SK-N-SH (cell line): ENCODE measurements at regions not wholly inside any gene's neighbourhood (a gene's known extent, or its start where the extent isn't known, plus 50 kb on each side); places are given as distances from the start of the nearest gene placed in this dataset.

Experiments used
- CTCF ChIA-PET: fragments of 300-600, 350-600 bp; formaldehyde crosslinking; extraction: SDS; loops from one replicate; lab custom pipeline; 2021; lab: Yijun Ruan, JAX
- POLR2A ChIA-PET: fragments of 350-600 bp; sonication (Branson Sonifier 250); formaldehyde crosslinking; extraction: SDS; loops from one replicate; lab custom pipeline; 2020; ENCODE audit warnings: antibody characterized with exemption, inconsistent platforms; lab: Yijun Ruan, JAX
- DNase-seq: peaks from one replicate; pipeline ENCODE4 v3.0.0; 2012
- H2AFZ ChIP-seq: fragments of 200-600 bp; sonication (generic); 2 replicates; pipeline ENCODE4 v1.8.1; 2016; ENCODE audit warnings: antibody characterized with exemption, mild to moderate bottlenecking, low read depth
- H3F3A ChIP-seq: fragments of 200-600 bp; sonication (generic); replicated peaks from 2 replicates; pipeline ENCODE3; 2016; ENCODE audit warnings: antibody characterized with exemption, mild to moderate bottlenecking; ENCODE audit not compliant: insufficient read depth
- H3K27ac ChIP-seq, 2 experiments: fragments of 200-500 bp in 1 of 2; fragments of 200-600 bp in 1 of 2; sonication (Bioruptor generic) in 1 of 2; sonication (generic), shearing (Covaris generic) in 1 of 2; 2 replicates each; pipeline versions ENCODE4 v1.5.1 to v1.6.1; 2014 to 2016; ENCODE audit warnings: low read depth in 2 of 2, inconsistent platforms in 1 of 2, low read length in 1 of 2, mild to moderate bottlenecking in 1 of 2, mixed read lengths in 1 of 2
- H3K27me3 ChIP-seq: fragments of 200-600 bp; sonication (generic), shearing (Covaris generic); 2 replicates; pipeline ENCODE4 v1.6.1; 2016; ENCODE audit warnings: mixed run types; ENCODE audit not compliant: insufficient read depth
- H3K36me3 ChIP-seq, 2 experiments: fragments of 200-500 bp in 1 of 2; fragments of 200-600 bp in 1 of 2; sonication (Bioruptor generic) in 1 of 2; sonication (generic) in 1 of 2; replicated peaks in 1 of 2; 2 replicates each; pipeline versions ENCODE3 to v1.5.1; 2014 to 2016; ENCODE audit warnings: low read length in 1 of 2, mild to moderate bottlenecking in 1 of 2; ENCODE audit not compliant: insufficient read depth in 2 of 2, control insufficient read depth in 1 of 2
- H3K4me1 ChIP-seq, 2 experiments: fragments of 200-500 bp in 1 of 2; fragments of 200-600 bp in 1 of 2; sonication (Bioruptor generic) in 1 of 2; sonication (generic), shearing (Covaris generic) in 1 of 2; 2 replicates each; pipeline versions ENCODE4 v1.5.1 to v1.6.1; 2014 to 2016; ENCODE audit warnings: low read depth in 1 of 2, low read length in 1 of 2, mixed run types in 1 of 2; ENCODE audit not compliant: insufficient read depth in 2 of 2, control insufficient read depth in 1 of 2
- H3K4me2 ChIP-seq: fragments of 200-600 bp; sonication (generic), shearing (Covaris generic); 2 replicates; pipeline ENCODE4 v1.6.1; 2017; ENCODE audit warnings: mixed run types
- H3K4me3 ChIP-seq, 2 experiments: fragments of 200-500 bp in 1 of 2; fragments of 200-600 bp in 1 of 2; sonication (Bioruptor generic) in 1 of 2; sonication (generic), shearing (Covaris generic) in 1 of 2; 2 replicates each; pipeline versions ENCODE4 v1.5.1 to v1.8.1; 2014 to 2016; ENCODE audit warnings: low read depth in 2 of 2, inconsistent platforms in 1 of 2, low read length in 1 of 2, mild to moderate bottlenecking in 1 of 2, mixed read lengths in 1 of 2, moderate library complexity in 1 of 2
- H3K79me2 ChIP-seq: fragments of 200-600 bp; sonication (generic); 2 replicates; pipeline ENCODE4 v1.8.1; 2017; ENCODE audit warnings: mild to moderate bottlenecking; ENCODE audit not compliant: insufficient read depth
- H3K9ac ChIP-seq: fragments of 200-600 bp; sonication (generic); 2 replicates; pipeline ENCODE4 v1.6.1; 2017; ENCODE audit warnings: mixed run types
- H3K9me2 ChIP-seq: fragments of 200-600 bp; sonication (generic); 2 replicates; pipeline ENCODE4 v1.6.1; 2017; ENCODE audit warnings: mixed run types
- H3K9me3 ChIP-seq: fragments of 200-600 bp; sonication (generic); 2 replicates; pipeline ENCODE4 v1.6.1; 2017; ENCODE audit warnings: mixed run types, mild to moderate bottlenecking, moderate library complexity
- H4K20me1 ChIP-seq: fragments of 200-600 bp; sonication (generic); 2 replicates; pipeline ENCODE4 v1.6.1; 2017; ENCODE audit warnings: mild to moderate bottlenecking, mixed run types; ENCODE audit not compliant: insufficient read depth
- ELF1 ChIP-seq: IDR thresholded peaks from 2 replicates; pipeline ENCODE4 v1.4.0; 2012
- EZH2phosphoT487 ChIP-seq: fragments of 200-600 bp; sonication (generic); IDR thresholded peaks from 2 replicates; pipeline ENCODE4 v1.6.1; 2017; ENCODE audit warnings: low read depth, mixed run types, mild to moderate bottlenecking, antibody characterized with exemption, moderate library complexity, borderline replicate concordance
- FOSL2 ChIP-seq: IDR thresholded peaks from 2 replicates; pipeline ENCODE4 v1.4.0; 2012; ENCODE audit warnings: low read depth, mild to moderate bottlenecking, moderate library complexity, borderline replicate concordance
- GATA2 ChIP-seq: sonication (generic); formaldehyde crosslinking; IDR thresholded peaks from 2 replicates; pipeline ENCODE4 v1.5.0; 2020; ENCODE audit warnings: mild to moderate bottlenecking, missing genetic modification reagents
- JUND ChIP-seq: IDR thresholded peaks from 2 replicates; pipeline ENCODE4 v1.4.0; 2012
- MEF2A ChIP-seq: IDR thresholded peaks from 2 replicates; pipeline ENCODE4 v1.4.0; 2012; ENCODE audit warnings: low read depth, borderline replicate concordance
- NFIC ChIP-seq: IDR thresholded peaks from 2 replicates; pipeline ENCODE4 v1.4.0; 2012; ENCODE audit warnings: borderline replicate concordance
- NRF1 ChIP-seq: IDR thresholded peaks from 2 replicates; pipeline ENCODE4 v1.6.1; 2012; ENCODE audit warnings: low read depth, mild to moderate bottlenecking, low read length
- POLR2AphosphoS5 ChIP-seq: IDR thresholded peaks from 2 replicates; pipeline ENCODE4 v1.6.1; 2012; ENCODE audit warnings: low read depth, low read length
- RAD21 ChIP-seq: IDR thresholded peaks from 2 replicates; pipeline ENCODE4 v1.6.1; 2012; ENCODE audit warnings: mild to moderate bottlenecking, low read length
- RFX5 ChIP-seq: IDR thresholded peaks from 2 replicates; pipeline ENCODE4 v1.6.1; 2012; ENCODE audit warnings: mild to moderate bottlenecking, improper control_type of control experiment, low read length
- RXRA ChIP-seq: IDR thresholded peaks from 2 replicates; pipeline ENCODE4 v1.4.0; 2012; ENCODE audit warnings: low read depth, mild to moderate bottlenecking, borderline replicate concordance
- SIN3A ChIP-seq: IDR thresholded peaks from 2 replicates; pipeline ENCODE4 v1.6.1; 2012; ENCODE audit warnings: low read depth, mild to moderate bottlenecking, low read length, moderate library complexity, borderline replicate concordance
- SMC3 ChIP-seq: IDR thresholded peaks from 2 replicates; pipeline ENCODE4 v1.6.1; 2012; ENCODE audit warnings: low read depth, low read length, improper control_type of control experiment
- TAF1 ChIP-seq: IDR thresholded peaks from 2 replicates; pipeline ENCODE4 v1.6.1; 2012; ENCODE audit warnings: low read depth, mild to moderate bottlenecking, low read length, moderate library complexity, borderline replicate concordance
- TEAD4 ChIP-seq: IDR thresholded peaks from 2 replicates; pipeline ENCODE4 v1.4.0; 2012; ENCODE audit warnings: mild to moderate bottlenecking, borderline replicate concordance; ENCODE audit not compliant: insufficient read depth
- WGBS: methylation state at CpG from one replicate; pipeline ENCODE4 v1.1.6; 2017; ENCODE audit warnings: low lambda C conversion rate; 5-methylcytosine and 5-hydroxymethylcytosine counted together
- TF ChIP-seq, protein P1 (sequence below): IDR thresholded peaks from 2 replicates; pipeline ENCODE4; 2012
- TF ChIP-seq, protein P2 (sequence below): IDR thresholded peaks from 2 replicates; pipeline ENCODE4 v1.4.0; 2012; ENCODE audit warnings: low read depth
- TF ChIP-seq, protein P3 (sequence below): IDR thresholded peaks from 2 replicates; pipeline ENCODE4 v1.4.0; 2012; ENCODE audit warnings: low read depth, borderline replicate concordance
- TF ChIP-seq, protein P4 (sequence below): fragments of 150-350 bp; IDR thresholded peaks from 2 replicates; pipeline ENCODE4 v1.6.1; 2017; ENCODE audit warnings: antibody characterized with exemption, low read length, low read depth, borderline replicate concordance
- TF ChIP-seq, protein P5 (sequence below): fragments of 200-600 bp; sonication (generic); IDR thresholded peaks from 2 replicates; pipeline ENCODE4 v1.6.1; 2017; ENCODE audit warnings: antibody characterized with exemption, mild to moderate bottlenecking, moderate library complexity

DNA sequence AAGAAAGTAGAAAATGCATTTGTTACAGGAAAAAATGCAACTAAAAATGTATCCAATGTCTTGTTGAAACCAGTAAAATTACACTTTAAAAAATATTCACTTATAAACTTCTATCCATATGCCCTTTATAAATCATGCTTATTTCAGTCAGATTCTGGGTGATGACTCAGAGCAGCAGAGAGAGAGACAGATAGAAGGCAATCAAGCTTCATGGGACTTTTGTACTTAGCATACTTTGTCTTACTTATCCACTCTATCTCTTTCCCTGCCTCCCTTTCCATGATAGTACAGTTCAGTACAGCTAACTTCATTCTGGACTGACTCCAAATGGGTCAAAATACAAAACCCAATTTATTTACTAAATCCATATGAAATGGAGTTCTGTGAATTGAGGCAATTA, 1438.2 kb downstream of the ZPLD1 start:
- H2AFZ ChIP-seq = 0 out of 2 replicates have a peak overlapping the region, but pooled peaks have one; percentile 24
- no peaks in the 10 kb centered on the region for H3F3A ChIP-seq
- H3K79me2 ChIP-seq = no peaks in the 10 kb centered on the region
- peaks cover 0 to 2% of the 10 kb centered on the region in 2 experiments; a peak in 1 of 4 replicates for H3K4me1 ChIP-seq
- H3K9me2 ChIP-seq = no peaks in the 10 kb centered on the region; the same call in 1 of the 2 replicates
- DNase-seq = no peak
- H3K36me3 ChIP-seq = no peaks in the 10 kb centered on the region
- TF ChIP-seq, protein P1, sequence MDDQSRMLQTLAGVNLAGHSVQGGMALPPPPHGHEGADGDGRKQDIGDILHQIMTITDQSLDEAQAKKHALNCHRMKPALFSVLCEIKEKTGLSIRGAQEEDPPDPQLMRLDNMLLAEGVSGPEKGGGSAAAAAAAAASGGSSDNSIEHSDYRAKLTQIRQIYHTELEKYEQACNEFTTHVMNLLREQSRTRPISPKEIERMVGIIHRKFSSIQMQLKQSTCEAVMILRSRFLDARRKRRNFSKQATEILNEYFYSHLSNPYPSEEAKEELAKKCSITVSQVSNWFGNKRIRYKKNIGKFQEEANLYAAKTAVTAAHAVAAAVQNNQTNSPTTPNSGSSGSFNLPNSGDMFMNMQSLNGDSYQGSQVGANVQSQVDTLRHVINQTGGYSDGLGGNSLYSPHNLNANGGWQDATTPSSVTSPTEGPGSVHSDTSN = peak; percentile 35; the same call in 1 of the 2 replicates
- TF ChIP-seq JUND (0 out of 2 replicates have a peak, but pooled peaks have one; percentile 27), TAF1 (no peak), FOSL2 (0 out of 2 replicates have a peak, but pooled peaks have one; percentile 18)
- no peak overlapping the region for H3K4me3 ChIP-seq
- H3K27ac ChIP-seq = no peak overlapping the region
- no peaks in the 10 kb centered on the region for H4K20me1 ChIP-seq
- H3K9me3 ChIP-seq = no peaks in the 10 kb centered on the region
- ChIA-PET POLR2A (no interaction called here), CTCF (interaction anchor here (0.6 kb wide), 1 partner anchor 1619 kb away, joined by 3 read pairs; no protein-coding TSS in a partner anchor)
- no peak overlapping the region for H3K4me2 ChIP-seq
- H3K9ac ChIP-seq = no peak overlapping the region
- no peaks in the 10 kb centered on the region for H3K27me3 ChIP-seq

DNA sequence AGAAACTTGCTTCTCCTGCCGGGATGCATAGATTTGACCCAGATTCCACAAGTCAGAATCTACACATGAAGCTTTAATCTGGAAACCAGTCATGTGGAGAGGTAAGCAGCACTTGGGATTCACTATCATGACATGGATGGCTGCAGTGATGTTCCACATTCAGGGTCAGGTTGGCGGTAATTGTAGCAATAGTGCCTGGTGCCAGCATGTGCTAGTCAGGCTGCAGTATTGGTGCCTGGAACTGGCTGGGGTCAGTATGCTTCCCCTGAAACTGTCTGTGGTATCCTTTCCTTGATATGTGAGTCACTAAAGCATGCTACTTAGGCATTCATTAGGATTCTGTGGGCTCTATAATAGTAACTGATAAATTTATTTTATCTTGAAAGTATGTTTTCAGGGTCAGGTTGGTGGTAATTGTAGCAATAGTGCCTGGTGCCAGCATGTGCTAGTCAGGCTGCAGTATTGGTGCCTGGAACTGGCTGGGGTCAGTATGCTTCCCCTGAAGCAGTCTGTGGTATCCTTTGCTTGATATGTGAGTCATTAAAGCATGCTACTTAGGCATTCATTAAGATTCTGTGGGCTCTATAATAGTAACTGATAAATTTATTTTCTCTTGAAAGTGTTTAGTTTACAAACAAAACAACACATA, 1439.2 kb downstream of the ZPLD1 start:
- no peak overlapping the region for H3K27ac ChIP-seq
- no peak for DNase-seq
- 83% methylated on average over 1 of the region's 2 CpGs for WGBS
- no peaks in the 10 kb centered on the region; the same call in 1 of the 2 replicates for H3K9me2 ChIP-seq
- H3K36me3 ChIP-seq = no peaks in the 10 kb centered on the region
- no peaks in the 10 kb centered on the region for H3K9me3 ChIP-seq
- H3K4me2 ChIP-seq = no peak overlapping the region
- no peak overlapping the region for H2AFZ ChIP-seq
- H3K27me3 ChIP-seq = no peaks in the 10 kb centered on the region
- ChIA-PET CTCF (interaction anchor here (0.6 kb wide), 1 partner anchor 548 kb away, joined by 4 read pairs; no protein-coding TSS in a partner anchor), POLR2A (no interaction called here)
- no peaks in the 10 kb centered on the region for H3K79me2 ChIP-seq
- no peak overlapping the region for H3K9ac ChIP-seq
- TF ChIP-seq POLR2AphosphoS5 (no peak), TEAD4 (no peak), SMC3 (no peak), TAF1 (no peak), NRF1 (no peak), JUND (no peak), NFIC (no peak), GATA2 (CRISPR knock-in tag) (no peak), RXRA (no peak), EZH2phosphoT487 (no peak), RFX5 (no peak), MEF2A (no peak), RAD21 (no peak), ELF1 (no peak), SIN3A (no peak)
- TF ChIP-seq, protein P2, sequence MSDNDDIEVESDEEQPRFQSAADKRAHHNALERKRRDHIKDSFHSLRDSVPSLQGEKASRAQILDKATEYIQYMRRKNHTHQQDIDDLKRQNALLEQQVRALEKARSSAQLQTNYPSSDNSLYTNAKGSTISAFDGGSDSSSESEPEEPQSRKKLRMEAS = no peak
- TF ChIP-seq, protein P3, sequence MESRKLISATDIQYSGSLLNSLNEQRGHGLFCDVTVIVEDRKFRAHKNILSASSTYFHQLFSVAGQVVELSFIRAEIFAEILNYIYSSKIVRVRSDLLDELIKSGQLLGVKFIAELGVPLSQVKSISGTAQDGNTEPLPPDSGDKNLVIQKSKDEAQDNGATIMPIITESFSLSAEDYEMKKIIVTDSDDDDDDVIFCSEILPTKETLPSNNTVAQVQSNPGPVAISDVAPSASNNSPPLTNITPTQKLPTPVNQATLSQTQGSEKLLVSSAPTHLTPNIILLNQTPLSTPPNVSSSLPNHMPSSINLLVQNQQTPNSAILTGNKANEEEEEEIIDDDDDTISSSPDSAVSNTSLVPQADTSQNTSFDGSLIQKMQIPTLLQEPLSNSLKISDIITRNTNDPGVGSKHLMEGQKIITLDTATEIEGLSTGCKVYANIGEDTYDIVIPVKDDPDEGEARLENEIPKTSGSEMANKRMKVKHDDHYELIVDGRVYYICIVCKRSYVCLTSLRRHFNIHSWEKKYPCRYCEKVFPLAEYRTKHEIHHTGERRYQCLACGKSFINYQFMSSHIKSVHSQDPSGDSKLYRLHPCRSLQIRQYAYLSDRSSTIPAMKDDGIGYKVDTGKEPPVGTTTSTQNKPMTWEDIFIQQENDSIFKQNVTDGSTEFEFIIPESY = no peak
- TF ChIP-seq, protein P4, sequence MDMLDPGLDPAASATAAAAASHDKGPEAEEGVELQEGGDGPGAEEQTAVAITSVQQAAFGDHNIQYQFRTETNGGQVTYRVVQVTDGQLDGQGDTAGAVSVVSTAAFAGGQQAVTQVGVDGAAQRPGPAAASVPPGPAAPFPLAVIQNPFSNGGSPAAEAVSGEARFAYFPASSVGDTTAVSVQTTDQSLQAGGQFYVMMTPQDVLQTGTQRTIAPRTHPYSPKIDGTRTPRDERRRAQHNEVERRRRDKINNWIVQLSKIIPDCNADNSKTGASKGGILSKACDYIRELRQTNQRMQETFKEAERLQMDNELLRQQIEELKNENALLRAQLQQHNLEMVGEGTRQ = no peak
- TF ChIP-seq, protein P5, sequence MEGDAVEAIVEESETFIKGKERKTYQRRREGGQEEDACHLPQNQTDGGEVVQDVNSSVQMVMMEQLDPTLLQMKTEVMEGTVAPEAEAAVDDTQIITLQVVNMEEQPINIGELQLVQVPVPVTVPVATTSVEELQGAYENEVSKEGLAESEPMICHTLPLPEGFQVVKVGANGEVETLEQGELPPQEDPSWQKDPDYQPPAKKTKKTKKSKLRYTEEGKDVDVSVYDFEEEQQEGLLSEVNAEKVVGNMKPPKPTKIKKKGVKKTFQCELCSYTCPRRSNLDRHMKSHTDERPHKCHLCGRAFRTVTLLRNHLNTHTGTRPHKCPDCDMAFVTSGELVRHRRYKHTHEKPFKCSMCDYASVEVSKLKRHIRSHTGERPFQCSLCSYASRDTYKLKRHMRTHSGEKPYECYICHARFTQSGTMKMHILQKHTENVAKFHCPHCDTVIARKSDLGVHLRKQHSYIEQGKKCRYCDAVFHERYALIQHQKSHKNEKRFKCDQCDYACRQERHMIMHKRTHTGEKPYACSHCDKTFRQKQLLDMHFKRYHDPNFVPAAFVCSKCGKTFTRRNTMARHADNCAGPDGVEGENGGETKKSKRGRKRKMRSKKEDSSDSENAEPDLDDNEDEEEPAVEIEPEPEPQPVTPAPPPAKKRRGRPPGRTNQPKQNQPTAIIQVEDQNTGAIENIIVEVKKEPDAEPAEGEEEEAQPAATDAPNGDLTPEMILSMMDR = no peak
- H3K4me3 ChIP-seq = no peak overlapping the region
- no peaks in the 10 kb centered on the region for H3F3A ChIP-seq
- no peaks in the 10 kb centered on the region for H4K20me1 ChIP-seq
- H3K4me1 ChIP-seq = peaks cover 0 to 2% of the 10 kb centered on the region in 2 experiments; a peak in 1 of 4 replicates
